RWPE2 (cell line): ENCODE measurements at regions not wholly inside any gene's neighbourhood (a gene's known extent, or its start where the extent isn't known, plus 50 kb on each side); places are given as distances from the start of the nearest gene placed in this dataset.

Source experiments
- ATAC-seq: fragments of 200-7000 bp; cut with Tn5 transposase; 3 replicates; pipeline ENCODE4 v1.9.1; 2021; ENCODE audit warnings: low read depth
- DNase-seq: peaks from one replicate; pipeline ENCODE4 v3.0.0-alpha.2; 2020; ENCODE audit warnings: low spot score
- H3K27ac ChIP-seq: fragments of 450-650 bp; 2 replicates; pipeline ENCODE4 v1.5.1; 2017; ENCODE audit warnings: mild to moderate bottlenecking; ENCODE audit not compliant: poor library complexity, severe bottlenecking
- H3K27me3 ChIP-seq: fragments of 250-450 bp; sonication (Bioruptor Pico); 2 replicates; pipeline ENCODE4 v1.5.1; 2021; ENCODE audit warnings: mild to moderate bottlenecking, moderate library complexity; ENCODE audit not compliant: insufficient read depth, poor library complexity, severe bottlenecking
- H3K36me3 ChIP-seq: fragments of 250-450 bp; sonication (Bioruptor Pico); 2 replicates; pipeline ENCODE4 v1.5.1; 2020; ENCODE audit warnings: low read depth, mild to moderate bottlenecking, moderate library complexity
- H3K4me1 ChIP-seq: fragments of 250-450 bp; sonication (Bioruptor Pico); 2 replicates; pipeline ENCODE4 v1.5.1; 2021; ENCODE audit warnings: mild to moderate bottlenecking, moderate library complexity; ENCODE audit not compliant: insufficient read depth, poor library complexity, severe bottlenecking
- H3K4me3 ChIP-seq: fragments of 250-450 bp; sonication (Bioruptor Pico); 2 replicates; pipeline ENCODE4 v1.5.1; 2021; ENCODE audit warnings: mild to moderate bottlenecking, moderate library complexity; ENCODE audit not compliant: severe bottlenecking
- H3K9me3 ChIP-seq: fragments of 250-450 bp; sonication (Bioruptor Pico); 2 replicates; pipeline ENCODE4 v1.5.1; 2021; ENCODE audit warnings: mild to moderate bottlenecking, moderate library complexity; ENCODE audit not compliant: severe bottlenecking
- TF ChIP-seq, protein P1 (sequence below): fragments of 450-650 bp; IDR thresholded peaks from one replicate; pipeline ENCODE4 v1.5.1; 2017; ENCODE audit warnings: mild to moderate bottlenecking, moderate library complexity; ENCODE audit not compliant: poor library complexity, severe bottlenecking

DNA sequence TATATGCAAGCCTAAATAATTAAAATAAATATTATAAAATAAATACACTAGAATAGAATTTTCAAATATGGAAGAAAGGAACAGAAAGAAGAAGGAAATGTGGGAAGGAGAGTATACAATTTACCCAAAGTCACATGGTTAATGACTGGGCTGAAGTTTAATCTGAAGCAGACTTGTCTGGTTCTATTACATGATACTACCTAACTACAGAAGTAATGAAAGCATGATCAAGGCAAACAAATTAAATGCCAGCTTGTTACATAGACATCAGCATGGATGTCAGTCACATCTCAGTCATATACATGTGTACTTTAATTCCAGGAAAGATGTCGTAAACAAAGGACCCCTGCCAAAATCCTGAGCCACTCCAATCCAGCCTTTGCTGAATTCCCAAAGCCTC, 1060.8 kb downstream of the CNTNAP5 start:
- no peak for ATAC-seq
- Histone ChIP-seq H3K9me3 (no peaks in the 10 kb centered on the region), H3K4me1 (no peaks in the 10 kb centered on the region), H3K27ac (no peak overlapping the region), H3K27me3 (peaks cover 3% of the 10 kb centered on the region), H3K36me3 (no peaks in the 10 kb centered on the region), H3K4me3 (no peak overlapping the region)
- DNase-seq: no peak
- TF ChIP-seq, protein P1, sequence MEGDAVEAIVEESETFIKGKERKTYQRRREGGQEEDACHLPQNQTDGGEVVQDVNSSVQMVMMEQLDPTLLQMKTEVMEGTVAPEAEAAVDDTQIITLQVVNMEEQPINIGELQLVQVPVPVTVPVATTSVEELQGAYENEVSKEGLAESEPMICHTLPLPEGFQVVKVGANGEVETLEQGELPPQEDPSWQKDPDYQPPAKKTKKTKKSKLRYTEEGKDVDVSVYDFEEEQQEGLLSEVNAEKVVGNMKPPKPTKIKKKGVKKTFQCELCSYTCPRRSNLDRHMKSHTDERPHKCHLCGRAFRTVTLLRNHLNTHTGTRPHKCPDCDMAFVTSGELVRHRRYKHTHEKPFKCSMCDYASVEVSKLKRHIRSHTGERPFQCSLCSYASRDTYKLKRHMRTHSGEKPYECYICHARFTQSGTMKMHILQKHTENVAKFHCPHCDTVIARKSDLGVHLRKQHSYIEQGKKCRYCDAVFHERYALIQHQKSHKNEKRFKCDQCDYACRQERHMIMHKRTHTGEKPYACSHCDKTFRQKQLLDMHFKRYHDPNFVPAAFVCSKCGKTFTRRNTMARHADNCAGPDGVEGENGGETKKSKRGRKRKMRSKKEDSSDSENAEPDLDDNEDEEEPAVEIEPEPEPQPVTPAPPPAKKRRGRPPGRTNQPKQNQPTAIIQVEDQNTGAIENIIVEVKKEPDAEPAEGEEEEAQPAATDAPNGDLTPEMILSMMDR: no peak

DNA sequence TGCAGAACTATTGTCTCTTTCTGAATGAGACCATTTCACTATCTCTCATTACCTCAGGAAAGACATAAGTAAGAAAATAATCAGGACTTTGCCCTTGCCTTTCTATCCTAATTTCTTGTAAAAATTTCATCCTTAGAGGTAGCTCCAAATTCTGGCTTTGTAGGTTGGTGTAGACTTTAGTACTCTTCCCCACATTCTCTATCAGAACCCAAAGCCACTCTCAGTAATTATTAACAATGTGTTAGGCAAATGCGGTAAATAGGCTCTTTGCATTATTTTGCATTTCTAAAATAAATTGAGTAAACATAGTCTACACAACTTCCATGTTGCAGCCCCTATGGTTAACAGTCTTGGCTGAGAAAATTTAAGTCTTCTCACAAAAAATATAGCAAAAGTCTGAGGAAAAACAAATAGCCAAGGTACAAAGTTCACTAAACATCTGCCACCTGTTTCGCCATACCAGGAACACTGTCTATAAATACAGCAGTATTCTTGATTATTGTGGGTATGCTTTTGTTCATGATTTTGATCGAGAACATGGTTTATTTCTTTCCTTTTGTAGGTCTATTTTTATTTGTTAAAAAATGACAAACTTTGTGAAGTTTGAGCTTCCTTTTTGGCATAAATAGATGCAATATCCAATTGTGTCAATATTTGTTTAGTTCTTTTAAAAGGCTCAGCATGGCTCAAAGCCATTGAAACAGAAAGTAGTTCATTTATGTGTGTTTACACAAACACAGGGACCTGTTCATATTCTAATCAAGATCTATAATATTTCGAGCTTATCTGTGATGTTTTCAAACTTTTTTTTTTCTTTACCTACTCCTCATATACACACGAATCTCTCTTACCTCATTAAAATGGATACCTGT, 1061.5 kb downstream of the CNTNAP5 start:
- no peak overlapping the region for H3K27ac ChIP-seq
- ATAC-seq (no peak), DNase-seq (no peak)
- H3K4me3 ChIP-seq: no peak overlapping the region
- peaks cover 3% of the 10 kb centered on the region for H3K27me3 ChIP-seq
- no peaks in the 10 kb centered on the region for H3K4me1 ChIP-seq
- H3K36me3 ChIP-seq: no peaks in the 10 kb centered on the region
- no peaks in the 10 kb centered on the region for H3K9me3 ChIP-seq
- TF ChIP-seq, protein P1: no peak

DNA sequence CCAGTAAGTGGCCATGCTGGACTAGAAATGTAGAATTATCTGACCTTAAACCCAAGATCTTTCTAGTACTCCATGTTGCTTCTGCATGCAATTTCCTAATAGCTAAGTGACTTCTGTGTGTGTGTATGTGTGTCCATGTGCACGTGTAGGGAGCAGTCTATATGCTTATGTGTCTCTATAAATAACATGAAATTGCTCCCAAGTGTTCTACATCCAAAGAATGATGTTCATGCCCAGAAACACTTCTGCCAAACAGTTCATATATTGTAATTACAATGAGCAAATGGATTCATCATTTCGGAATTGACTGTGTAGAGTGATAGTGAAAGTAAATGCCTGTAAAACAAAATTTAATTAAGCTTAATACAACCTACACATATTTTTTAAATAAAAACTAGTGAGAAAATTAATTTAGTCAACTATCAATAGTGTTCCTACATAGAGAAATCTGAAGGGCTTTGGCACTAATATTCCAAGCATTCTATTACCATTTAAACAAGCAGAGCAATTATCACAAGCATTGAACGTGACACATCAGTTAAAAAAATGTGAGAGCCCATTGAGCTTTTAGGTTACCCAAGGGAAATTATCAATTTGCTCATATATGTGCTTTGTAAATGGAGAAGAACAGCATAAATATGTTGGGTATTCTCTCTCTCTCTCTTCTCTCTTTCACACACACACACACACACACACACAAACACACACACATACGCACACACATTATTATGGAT, 1067.4 kb downstream of the CNTNAP5 start:
- Histone ChIP-seq H3K27me3 (no peaks in the 10 kb centered on the region), H3K4me3 (no peak overlapping the region), H3K36me3 (no peaks in the 10 kb centered on the region), H3K4me1 (no peaks in the 10 kb centered on the region), H3K9me3 (no peaks in the 10 kb centered on the region), H3K27ac (no peak overlapping the region)
- DNase-seq (no peak), ATAC-seq (no peak)
- TF ChIP-seq, protein P1: no peak

DNA sequence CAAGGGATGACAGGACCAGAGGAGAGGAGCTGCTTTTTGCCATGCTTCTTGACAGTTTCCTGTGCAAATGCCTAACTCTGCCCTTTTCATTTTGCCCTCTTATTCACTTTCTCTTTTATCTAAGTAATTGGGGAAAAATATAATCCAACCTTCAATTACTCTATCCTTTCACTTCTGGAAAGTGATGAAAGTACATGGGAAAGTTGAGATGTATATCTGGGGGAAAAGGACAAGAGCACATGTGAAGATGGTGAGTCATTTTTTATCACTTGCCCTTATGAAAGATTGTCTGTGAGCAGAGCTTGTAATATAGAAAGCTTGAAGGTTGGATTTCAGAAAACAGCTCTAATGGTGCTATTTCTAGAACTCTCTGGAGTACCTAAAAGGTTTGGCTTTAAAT, 1070.7 kb downstream of the CNTNAP5 start:
- DNase-seq: no peak
- TF ChIP-seq, protein P1: no peak
- Histone ChIP-seq H3K4me1 (no peaks in the 10 kb centered on the region), H3K4me3 (no peak overlapping the region), H3K36me3 (no peaks in the 10 kb centered on the region), H3K27me3 (no peaks in the 10 kb centered on the region), H3K9me3 (no peaks in the 10 kb centered on the region), H3K27ac (no peak overlapping the region)
- no peak for ATAC-seq
